Left lung (tissue), 4 donors: ENCODE measurements at regions not wholly inside any gene's neighbourhood (a gene's known extent, or its start where the extent isn't known, plus 50 kb on each side); places are given as distances from the start of the nearest gene placed in this dataset.

ENCODE experiments used
- ATAC-seq: fragments of 200-7000 bp; cut with Tn5 transposase; one replicate; pipeline ENCODE4 v1.9.1; 2020; ENCODE audit warnings: moderate library complexity
- DNase-seq, 4 donors: peaks; one replicate each; pipeline ENCODE4 v3.0.0-alpha.2; 2013 to 2020
- H3K27ac ChIP-seq, 2 donors: fragments of 200-600 bp; sonication (generic) in 1 of 2; one replicate each; pipeline versions ENCODE4 v1.5.0 to v1.8.0; 2020 to 2021
- H3K27me3 ChIP-seq, 2 donors: fragments of 200-600 bp; sonication (generic) in 1 of 2; one replicate each; pipeline versions ENCODE4 v1.5.0 to v1.8.0; 2020 to 2021
- H3K36me3 ChIP-seq, 2 donors: fragments of 200-600 bp; sonication (generic) in 1 of 2; one replicate each; pipeline versions ENCODE4 v1.5.0 to v1.8.0; 2020 to 2021
- H3K4me1 ChIP-seq, 2 donors: fragments of 200-600 bp; one replicate each; pipeline ENCODE4 v1.8.0; 2021
- H3K4me3 ChIP-seq, 2 donors: fragments of 200-600 bp; sonication (generic) in 1 of 2; one replicate each; pipeline versions ENCODE4 v1.5.0 to v1.8.0; 2020 to 2021; ENCODE audit warnings: mild to moderate bottlenecking in 1 of 2
- H3K9me3 ChIP-seq, 2 donors: fragments of 200-600 bp; sonication (generic) in 1 of 2; one replicate each; pipeline versions ENCODE4 v1.5.0 to v1.8.0; 2020 to 2021
- CTCF ChIP-seq, 2 donors: fragments of 200-600 bp; sonication (generic) in 1 of 2; IDR thresholded peaks; one replicate each; pipeline versions ENCODE4 v1.5.0 to v1.8.0; 2021; ENCODE audit warnings: antibody characterized with exemption in 2 of 2
- intact Hi-C, 2 donors: fragments of 100-400 bp; cut with DNase I; formaldehyde crosslinking; loops; one replicate each; pipeline versions ENCODE4 v1.11.2 to v1.14.2; 2022
- donor health status: DM: no; HTN: yes; CAD: no.
- donor health status: DM: no; HTN: no; CAD: no.

GRCh38 chr7:54615-55014 lies 137.8 kb upstream of the FAM20C start:
- no peak for TF ChIP-seq CTCF (IDR thresholded peaks at IDR 0.05)
- Histone ChIP-seq H3K9me3 (peaks cover 0 to 2% of the 10 kb centered on the region in 2 donors), H3K36me3 (no peaks in the 10 kb centered on the region), H3K4me1 (peaks cover 0 to 17% of the 10 kb centered on the region in 2 donors), H3K27ac (no peak overlapping the region), H3K4me3 (no peak overlapping the region), H3K27me3 (peaks cover 0 to 21% of the 10 kb centered on the region in 2 donors)
- no peak for ATAC-seq
- DNase-seq, result no peak
- intact Hi-C loops, result no loop called here

GRCh38 chr7:55690-56248 lies 136.6 kb upstream of the FAM20C start:
- Histone ChIP-seq H3K36me3 (no peaks in the 10 kb centered on the region), H3K4me3 (no peak overlapping the region), H3K9me3 (peaks cover 0 to 2% of the 10 kb centered on the region in 2 donors), H3K4me1 (peaks cover 0 to 17% of the 10 kb centered on the region in 2 donors), H3K27me3 (peaks cover 0 to 10% of the 10 kb centered on the region in 2 donors), H3K27ac (no peak overlapping the region)
- TF ChIP-seq CTCF (IDR thresholded peaks at IDR 0.05), result no peak
- no peak for DNase-seq
- ATAC-seq, result no peak
- intact Hi-C loops, result no loop called here

- peaks cover 0 to 2% of the 10 kb centered on the region in 2 donors for H3K9me3 ChIP-seq
- no peak overlapping the region for H3K27ac ChIP-seq
- no peaks in the 10 kb centered on the region for H3K36me3 ChIP-seq
- intact Hi-C loops, result no loop called here
- peak; percentile 52 for ATAC-seq
- H3K4me3 ChIP-seq, result no peak overlapping the region
- peak in 1 of 4 donors; percentile 48 for DNase-seq
- peaks cover 0 to 20% of the 10 kb centered on the region in 2 donors for H3K4me1 ChIP-seq
- H3K27me3 ChIP-seq, result peaks cover 0 to 8% of the 10 kb centered on the region in 2 donors
- TF ChIP-seq CTCF (IDR thresholded peaks at IDR 0.05), result no peak
These were observed 136.0 kb upstream of the FAM20C start for GRCh38 chr7:56291-56913.

GRCh38 chr7:57071-57470 lies 135.3 kb upstream of the FAM20C start:
- no peak overlapping the region for H3K4me3 ChIP-seq
- peaks cover 0 to 8% of the 10 kb centered on the region in 2 donors for H3K27me3 ChIP-seq
- H3K36me3 ChIP-seq, result no peaks in the 10 kb centered on the region
- no peak for TF ChIP-seq CTCF (IDR thresholded peaks at IDR 0.05)
- peaks cover 0 to 20% of the 10 kb centered on the region in 2 donors for H3K4me1 ChIP-seq
- H3K9me3 ChIP-seq, result peaks cover 0 to 2% of the 10 kb centered on the region in 2 donors
- intact Hi-C loops, result no loop called here
- DNase-seq, result peak in 1 of 4 donors; percentile 42
- H3K27ac ChIP-seq, result no peak overlapping the region
- ATAC-seq, result no peak

GRCh38 chr7:57482-58255 lies 134.7 kb upstream of the FAM20C start:
- ATAC-seq (no peak), DNase-seq (no peak)
- Histone ChIP-seq H3K27me3 (peaks cover 0 to 8% of the 10 kb centered on the region in 2 donors), H3K36me3 (no peaks in the 10 kb centered on the region), H3K27ac (no peak overlapping the region), H3K4me1 (peaks cover 0 to 20% of the 10 kb centered on the region in 2 donors), H3K4me3 (no peak overlapping the region), H3K9me3 (peaks cover 0 to 2% of the 10 kb centered on the region in 2 donors)
- intact Hi-C loops, result no loop called here
- TF ChIP-seq CTCF (IDR thresholded peaks at IDR 0.05), result no peak
